Osteocyte (in vitro differentiated cells): ENCODE measurements at regions not wholly inside any gene's neighbourhood (a gene's known extent, or its start where the extent isn't known, plus 50 kb on each side); places are given as distances from the start of the nearest gene placed in this dataset.

Experiments used
- DNase-seq: peaks from one replicate; pipeline ENCODE4 v3.0.0; 2021; ENCODE audit warnings: mixed read lengths; ENCODE audit not compliant: unreplicated experiment; ENCODE audit errors: extremely low spot score
- H3K27ac Mint-ChIP-seq: one replicate; pipeline ENCODE4 v1.8.0; 2021; ENCODE audit warnings: mild to moderate bottlenecking, mixed read lengths; ENCODE audit not compliant: unreplicated experiment
- H3K27me3 Mint-ChIP-seq: one replicate; pipeline ENCODE4 v1.8.0; 2021; ENCODE audit warnings: mixed read lengths; ENCODE audit not compliant: unreplicated experiment
- H3K36me3 Mint-ChIP-seq: one replicate; pipeline ENCODE4 v1.8.0; 2021; ENCODE audit warnings: mixed read lengths; ENCODE audit not compliant: unreplicated experiment
- H3K4me1 Mint-ChIP-seq: one replicate; pipeline ENCODE4 v1.8.0; 2021; ENCODE audit warnings: mixed read lengths; ENCODE audit not compliant: unreplicated experiment
- H3K4me3 Mint-ChIP-seq: one replicate; pipeline ENCODE4 v1.8.0; 2021; ENCODE audit warnings: mild to moderate bottlenecking, moderate library complexity, mixed read lengths; ENCODE audit not compliant: unreplicated experiment
- H3K9me3 Mint-ChIP-seq: one replicate; pipeline ENCODE4 v1.8.0; 2021; ENCODE audit warnings: mixed read lengths; ENCODE audit not compliant: unreplicated experiment
- TF ChIP-seq, protein P1 (sequence below): fragments of 200-600 bp; sonication (generic); IDR thresholded peaks from 2 replicates; pipeline ENCODE4 v1.5.0; 2021; ENCODE audit warnings: antibody characterized with exemption, mild to moderate bottlenecking, moderate library complexity

DNA sequence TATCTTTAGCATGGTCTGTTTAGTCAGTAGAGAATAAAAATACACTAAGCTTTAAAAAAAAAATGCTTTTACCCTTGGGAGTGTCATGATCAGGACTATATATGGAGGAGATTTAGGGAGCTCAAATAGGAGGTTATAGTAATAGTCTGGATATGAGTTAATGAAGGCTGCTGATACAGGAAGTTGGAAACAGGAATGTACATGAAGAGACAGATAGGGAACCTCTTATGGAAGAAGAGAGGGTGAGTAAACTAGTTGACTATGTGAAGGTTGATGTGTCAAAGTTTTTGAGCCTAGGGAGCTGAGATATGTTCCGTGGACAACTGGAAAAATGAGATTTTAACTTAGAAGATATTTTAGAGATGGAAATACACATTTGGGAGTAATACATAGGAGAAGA, 472.0 kb upstream of the FZD8 start:
- H3K36me3 Mint-ChIP-seq: no peaks in the 10 kb centered on the region
- no peak overlapping the region for H3K27ac Mint-ChIP-seq
- no peaks in the 10 kb centered on the region for H3K9me3 Mint-ChIP-seq
- TF ChIP-seq, protein P1, sequence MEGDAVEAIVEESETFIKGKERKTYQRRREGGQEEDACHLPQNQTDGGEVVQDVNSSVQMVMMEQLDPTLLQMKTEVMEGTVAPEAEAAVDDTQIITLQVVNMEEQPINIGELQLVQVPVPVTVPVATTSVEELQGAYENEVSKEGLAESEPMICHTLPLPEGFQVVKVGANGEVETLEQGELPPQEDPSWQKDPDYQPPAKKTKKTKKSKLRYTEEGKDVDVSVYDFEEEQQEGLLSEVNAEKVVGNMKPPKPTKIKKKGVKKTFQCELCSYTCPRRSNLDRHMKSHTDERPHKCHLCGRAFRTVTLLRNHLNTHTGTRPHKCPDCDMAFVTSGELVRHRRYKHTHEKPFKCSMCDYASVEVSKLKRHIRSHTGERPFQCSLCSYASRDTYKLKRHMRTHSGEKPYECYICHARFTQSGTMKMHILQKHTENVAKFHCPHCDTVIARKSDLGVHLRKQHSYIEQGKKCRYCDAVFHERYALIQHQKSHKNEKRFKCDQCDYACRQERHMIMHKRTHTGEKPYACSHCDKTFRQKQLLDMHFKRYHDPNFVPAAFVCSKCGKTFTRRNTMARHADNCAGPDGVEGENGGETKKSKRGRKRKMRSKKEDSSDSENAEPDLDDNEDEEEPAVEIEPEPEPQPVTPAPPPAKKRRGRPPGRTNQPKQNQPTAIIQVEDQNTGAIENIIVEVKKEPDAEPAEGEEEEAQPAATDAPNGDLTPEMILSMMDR: no peak
- no peaks in the 10 kb centered on the region for H3K27me3 Mint-ChIP-seq
- DNase-seq: no peak
- H3K4me3 Mint-ChIP-seq: no peak overlapping the region
- H3K4me1 Mint-ChIP-seq: peaks cover 14% of the 10 kb centered on the region

DNA sequence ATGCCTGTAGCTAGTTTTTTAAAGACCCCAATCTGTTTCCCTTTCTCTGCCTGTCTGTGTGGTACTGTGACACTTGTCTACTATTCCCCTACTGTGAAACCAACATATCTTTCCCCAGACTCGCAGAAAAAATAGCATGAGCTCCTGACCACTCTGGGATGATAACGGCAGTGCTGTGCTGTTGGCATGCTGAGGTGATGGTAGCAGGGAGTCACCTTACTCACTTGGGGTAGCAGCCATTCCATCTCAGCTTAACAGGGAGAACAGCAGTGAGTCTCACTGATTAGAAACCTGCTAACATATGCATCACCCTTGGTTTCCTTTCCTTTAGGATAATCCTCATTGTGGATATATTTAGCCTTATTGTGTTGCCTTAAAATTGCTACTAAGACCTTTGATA, 469.6 kb upstream of the FZD8 start:
- Mint-ChIP-seq H3K27ac (no peak overlapping the region), H3K4me1 (peaks cover 14% of the 10 kb centered on the region), H3K4me3 (no peak overlapping the region), H3K27me3 (no peaks in the 10 kb centered on the region), H3K9me3 (no peaks in the 10 kb centered on the region), H3K36me3 (no peaks in the 10 kb centered on the region)
- no peak for DNase-seq
- TF ChIP-seq, protein P1: no peak

DNA sequence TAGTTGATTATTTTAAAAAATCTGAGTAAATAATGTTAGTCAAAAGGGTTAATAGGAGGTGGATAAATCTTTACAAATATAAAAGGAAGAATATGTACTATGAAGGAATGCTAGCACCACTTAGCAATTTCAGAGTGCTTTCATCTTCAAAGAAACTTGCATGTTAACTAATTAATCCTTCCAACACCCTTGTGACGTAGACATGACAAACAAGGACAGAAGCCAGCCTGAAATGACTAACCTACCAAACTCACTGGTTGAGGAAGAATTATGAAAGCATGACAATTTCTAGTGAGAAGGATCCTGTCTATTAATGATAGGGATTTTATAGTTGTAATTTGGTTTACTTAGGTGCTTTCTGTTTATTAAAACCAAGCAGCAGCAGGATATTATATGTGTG, 468.0 kb upstream of the FZD8 start:
- H3K27me3 Mint-ChIP-seq: no peaks in the 10 kb centered on the region
- TF ChIP-seq, protein P1: no peak
- no peaks in the 10 kb centered on the region for H3K9me3 Mint-ChIP-seq
- DNase-seq: no peak
- H3K27ac Mint-ChIP-seq: no peak overlapping the region
- H3K4me1 Mint-ChIP-seq: peaks cover 11% of the 10 kb centered on the region
- no peaks in the 10 kb centered on the region for H3K36me3 Mint-ChIP-seq
- H3K4me3 Mint-ChIP-seq: no peak overlapping the region

DNA sequence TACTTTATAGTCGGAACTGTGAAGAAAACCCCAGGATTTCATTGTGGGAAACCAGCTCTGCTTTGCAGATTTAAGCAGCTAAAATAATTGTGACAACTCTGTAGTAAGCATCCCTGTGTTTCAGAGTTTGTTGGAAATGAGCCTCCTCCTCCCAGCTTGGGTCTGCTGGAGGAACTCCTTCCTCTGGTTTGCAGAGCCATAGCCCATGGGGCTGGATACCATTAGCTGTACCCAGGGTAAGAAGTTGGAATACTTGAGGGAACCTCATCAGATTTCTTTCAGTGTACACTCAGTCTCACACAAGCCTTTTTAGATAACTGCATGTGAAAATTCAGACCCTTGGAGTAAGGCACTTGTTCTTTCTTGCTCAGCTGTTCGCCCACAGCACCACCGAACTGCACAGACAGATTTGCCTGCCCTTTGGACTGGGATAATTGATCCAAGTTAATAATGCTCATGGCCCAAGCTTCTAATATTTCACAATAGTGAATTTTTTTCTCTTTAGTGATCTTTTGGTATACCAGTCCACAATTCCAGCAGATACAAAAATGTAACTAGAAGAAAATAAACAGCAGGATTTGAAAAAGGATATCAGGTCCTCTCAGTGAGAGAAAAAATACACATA, 467.4 kb upstream of the FZD8 start:
- TF ChIP-seq, protein P1: no peak
- DNase-seq: no peak
- Mint-ChIP-seq H3K9me3 (no peaks in the 10 kb centered on the region), H3K4me3 (no peak overlapping the region), H3K27me3 (no peaks in the 10 kb centered on the region), H3K36me3 (no peaks in the 10 kb centered on the region), H3K27ac (no peak overlapping the region), H3K4me1 (peaks cover 7% of the 10 kb centered on the region)

DNA sequence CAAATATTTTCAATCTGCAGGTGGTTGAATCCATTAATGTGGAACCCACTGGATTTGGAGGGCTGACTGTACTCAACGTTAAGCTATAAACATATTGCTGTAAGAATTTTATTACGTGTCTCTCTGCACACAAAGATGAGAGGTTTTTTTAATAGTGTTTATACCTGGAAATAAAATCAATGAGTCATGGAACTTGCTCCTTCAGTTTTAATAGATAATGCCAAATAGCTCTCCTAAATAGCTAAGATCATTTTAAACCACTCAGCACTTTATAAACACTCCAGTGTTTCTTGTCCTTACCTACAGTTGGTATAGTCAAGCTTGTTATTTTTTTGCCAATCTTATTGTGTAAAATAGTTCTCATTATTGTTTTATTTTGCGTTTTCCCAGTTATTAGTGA, 455.6 kb upstream of the FZD8 start:
- Mint-ChIP-seq H3K36me3 (no peaks in the 10 kb centered on the region), H3K27me3 (no peaks in the 10 kb centered on the region), H3K9me3 (peaks cover 23% of the 10 kb centered on the region), H3K27ac (no peak overlapping the region), H3K4me3 (no peak overlapping the region), H3K4me1 (no peaks in the 10 kb centered on the region)
- no peak for DNase-seq
- TF ChIP-seq, protein P1: no peak
